HTERT RPE-1 (cell line): ENCODE measurements at regions not wholly inside any gene's neighbourhood (a gene's known extent, or its start where the extent isn't known, plus 50 kb on each side); places are given as distances from the start of the nearest gene placed in this dataset.
"Not testable (repeated sequence)": the region's sequence is repeated elsewhere in the genome, so short reads cannot be mapped to it uniquely, and the experiment has no call there.

Source experiments
- in situ Hi-C: fragments of 300-500 bp; cut with MboI; formaldehyde crosslinking; loops from 4 replicates; pipeline ENCODE4 v1.14.3; 2020; ENCODE audit warnings: low sequenced_read_pairs

GRCh38 chr1:181253601-181254000 is 165.1 kb downstream of the IER5 start:
- in situ Hi-C loops: not testable (repeated sequence)

GRCh38 chr1:181255270-181255929 is 166.9 kb downstream of the IER5 start:
- in situ Hi-C loops: no loop called here

- in situ Hi-C loops: no loop called here
These were observed 168.6 kb downstream of the IER5 start for GRCh38 chr1:181257117-181257516.

- in situ Hi-C loops: no loop called here
These were observed 170.7 kb downstream of the IER5 start for GRCh38 chr1:181259026-181259745.

GRCh38 chr1:181260271-181260670 is 171.8 kb downstream of the IER5 start:
- in situ Hi-C loops: no loop called here

- in situ Hi-C loops: no loop called here
These were observed 172.5 kb downstream of the IER5 start for GRCh38 chr1:181260994-181261393.

- in situ Hi-C loops: no loop called here
These were observed 173.6 kb downstream of the IER5 start for GRCh38 chr1:181262069-181262468.

GRCh38 chr1:181263444-181263843 is 174.9 kb downstream of the IER5 start:
- in situ Hi-C loops: no loop called here

GRCh38 chr1:181264821-181265220 is 176.3 kb downstream of the IER5 start:
- in situ Hi-C loops: no loop called here

GRCh38 chr1:181284978-181285377 is 196.5 kb downstream of the IER5 start:
- in situ Hi-C loops: no loop called here

- in situ Hi-C loops: no loop called here
These were observed 188.1 kb upstream of the CACNA1E start for GRCh38 chr1:181295217-181295616.

GRCh38 chr1:181296180-181296579 is 187.1 kb upstream of the CACNA1E start:
- in situ Hi-C loops: no loop called here

GRCh38 chr1:181308098-181308497 is 175.2 kb upstream of the CACNA1E start:
- in situ Hi-C loops: no loop called here

GRCh38 chr1:181310560-181310959 is 172.8 kb upstream of the CACNA1E start:
- in situ Hi-C loops: no loop called here

GRCh38 chr1:181312946-181313345 is 170.4 kb upstream of the CACNA1E start:
- in situ Hi-C loops: no loop called here

- in situ Hi-C loops: no loop called here
These were observed 169.9 kb upstream of the CACNA1E start for GRCh38 chr1:181313466-181313865.

GRCh38 chr1:181314010-181314409 is 169.3 kb upstream of the CACNA1E start:
- in situ Hi-C loops: no loop called here

GRCh38 chr1:181314959-181315358 is 168.4 kb upstream of the CACNA1E start:
- in situ Hi-C loops: no loop called here

- in situ Hi-C loops: no loop called here
These were observed 165.9 kb upstream of the CACNA1E start for GRCh38 chr1:181317261-181317930.

- in situ Hi-C loops: no loop called here
These were observed 165.1 kb upstream of the CACNA1E start for GRCh38 chr1:181318022-181318857.

GRCh38 chr1:181318858-181319235 is 164.5 kb upstream of the CACNA1E start:
- in situ Hi-C loops: no loop called here
